SK-N-SH (cell line): ENCODE measurements at regions not wholly inside any gene's neighbourhood (a gene's known extent, or its start where the extent isn't known, plus 50 kb on each side); places are given as distances from the start of the nearest gene placed in this dataset.

ENCODE experiments used
- POLR2AphosphoS5 ChIP-seq: IDR thresholded peaks from 2 replicates; pipeline ENCODE4 v1.6.1; 2012; ENCODE audit warnings: low read depth, low read length
- SIN3A ChIP-seq: IDR thresholded peaks from 2 replicates; pipeline ENCODE4 v1.6.1; 2012; ENCODE audit warnings: low read depth, mild to moderate bottlenecking, low read length, moderate library complexity, borderline replicate concordance
- TAF1 ChIP-seq: IDR thresholded peaks from 2 replicates; pipeline ENCODE4 v1.6.1; 2012; ENCODE audit warnings: low read depth, mild to moderate bottlenecking, low read length, moderate library complexity, borderline replicate concordance
- USF2 ChIP-seq: fragments of 150-350 bp; IDR thresholded peaks from 2 replicates; pipeline ENCODE4 v1.6.1; 2017; ENCODE audit warnings: antibody characterized with exemption, low read length, low read depth, borderline replicate concordance
- ZBTB33 ChIP-seq: IDR thresholded peaks from 2 replicates; pipeline ENCODE4 v1.4.0; 2012; ENCODE audit warnings: low read depth, borderline replicate concordance
- TF ChIP-seq, protein P1 (sequence below): fragments of 200-600 bp; sonication (generic); IDR thresholded peaks from 2 replicates; pipeline ENCODE4 v1.6.1; 2017; ENCODE audit warnings: antibody characterized with exemption, mild to moderate bottlenecking, moderate library complexity
- TF ChIP-seq, protein P2 (sequence below): IDR thresholded peaks from 2 replicates; pipeline ENCODE4 v1.6.1; 2012; ENCODE audit warnings: mild to moderate bottlenecking, low read depth, low read length, moderate library complexity

DNA sequence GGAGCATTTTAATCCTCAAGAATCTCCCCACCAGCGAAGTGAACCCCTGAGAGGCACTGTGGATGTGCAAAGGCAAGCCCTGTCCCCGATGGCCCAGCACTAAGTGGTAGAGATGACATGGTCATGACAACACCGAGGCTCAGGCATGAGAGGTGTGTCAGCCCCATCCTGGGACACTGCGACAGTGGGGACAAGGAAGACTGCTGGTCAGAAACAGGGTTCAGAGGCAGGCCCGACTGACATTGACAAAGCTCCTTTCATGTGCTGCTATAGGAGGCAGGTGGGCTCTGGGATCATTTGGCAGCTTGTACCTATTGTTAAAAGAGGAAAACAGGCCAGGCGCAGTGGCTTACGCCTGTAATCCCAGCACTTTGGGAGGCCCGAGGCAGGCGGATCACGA lies 54.3 kb upstream of the MYEOV start:
- TF ChIP-seq, protein P1, sequence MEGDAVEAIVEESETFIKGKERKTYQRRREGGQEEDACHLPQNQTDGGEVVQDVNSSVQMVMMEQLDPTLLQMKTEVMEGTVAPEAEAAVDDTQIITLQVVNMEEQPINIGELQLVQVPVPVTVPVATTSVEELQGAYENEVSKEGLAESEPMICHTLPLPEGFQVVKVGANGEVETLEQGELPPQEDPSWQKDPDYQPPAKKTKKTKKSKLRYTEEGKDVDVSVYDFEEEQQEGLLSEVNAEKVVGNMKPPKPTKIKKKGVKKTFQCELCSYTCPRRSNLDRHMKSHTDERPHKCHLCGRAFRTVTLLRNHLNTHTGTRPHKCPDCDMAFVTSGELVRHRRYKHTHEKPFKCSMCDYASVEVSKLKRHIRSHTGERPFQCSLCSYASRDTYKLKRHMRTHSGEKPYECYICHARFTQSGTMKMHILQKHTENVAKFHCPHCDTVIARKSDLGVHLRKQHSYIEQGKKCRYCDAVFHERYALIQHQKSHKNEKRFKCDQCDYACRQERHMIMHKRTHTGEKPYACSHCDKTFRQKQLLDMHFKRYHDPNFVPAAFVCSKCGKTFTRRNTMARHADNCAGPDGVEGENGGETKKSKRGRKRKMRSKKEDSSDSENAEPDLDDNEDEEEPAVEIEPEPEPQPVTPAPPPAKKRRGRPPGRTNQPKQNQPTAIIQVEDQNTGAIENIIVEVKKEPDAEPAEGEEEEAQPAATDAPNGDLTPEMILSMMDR: no peak
- TF ChIP-seq, protein P2, sequence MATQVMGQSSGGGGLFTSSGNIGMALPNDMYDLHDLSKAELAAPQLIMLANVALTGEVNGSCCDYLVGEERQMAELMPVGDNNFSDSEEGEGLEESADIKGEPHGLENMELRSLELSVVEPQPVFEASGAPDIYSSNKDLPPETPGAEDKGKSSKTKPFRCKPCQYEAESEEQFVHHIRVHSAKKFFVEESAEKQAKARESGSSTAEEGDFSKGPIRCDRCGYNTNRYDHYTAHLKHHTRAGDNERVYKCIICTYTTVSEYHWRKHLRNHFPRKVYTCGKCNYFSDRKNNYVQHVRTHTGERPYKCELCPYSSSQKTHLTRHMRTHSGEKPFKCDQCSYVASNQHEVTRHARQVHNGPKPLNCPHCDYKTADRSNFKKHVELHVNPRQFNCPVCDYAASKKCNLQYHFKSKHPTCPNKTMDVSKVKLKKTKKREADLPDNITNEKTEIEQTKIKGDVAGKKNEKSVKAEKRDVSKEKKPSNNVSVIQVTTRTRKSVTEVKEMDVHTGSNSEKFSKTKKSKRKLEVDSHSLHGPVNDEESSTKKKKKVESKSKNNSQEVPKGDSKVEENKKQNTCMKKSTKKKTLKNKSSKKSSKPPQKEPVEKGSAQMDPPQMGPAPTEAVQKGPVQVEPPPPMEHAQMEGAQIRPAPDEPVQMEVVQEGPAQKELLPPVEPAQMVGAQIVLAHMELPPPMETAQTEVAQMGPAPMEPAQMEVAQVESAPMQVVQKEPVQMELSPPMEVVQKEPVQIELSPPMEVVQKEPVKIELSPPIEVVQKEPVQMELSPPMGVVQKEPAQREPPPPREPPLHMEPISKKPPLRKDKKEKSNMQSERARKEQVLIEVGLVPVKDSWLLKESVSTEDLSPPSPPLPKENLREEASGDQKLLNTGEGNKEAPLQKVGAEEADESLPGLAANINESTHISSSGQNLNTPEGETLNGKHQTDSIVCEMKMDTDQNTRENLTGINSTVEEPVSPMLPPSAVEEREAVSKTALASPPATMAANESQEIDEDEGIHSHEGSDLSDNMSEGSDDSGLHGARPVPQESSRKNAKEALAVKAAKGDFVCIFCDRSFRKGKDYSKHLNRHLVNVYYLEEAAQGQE: no peak
- TF ChIP-seq USF2 (no peak), POLR2AphosphoS5 (no peak), ZBTB33 (no peak), TAF1 (no peak), SIN3A (no peak)
